Aorta (tissue), 5 donors: ENCODE measurements at regions not wholly inside any gene's neighbourhood (a gene's known extent, or its start where the extent isn't known, plus 50 kb on each side); places are given as distances from the start of the nearest gene placed in this dataset.
"Not testable (repeated sequence)": the region's sequence is repeated elsewhere in the genome, so short reads cannot be mapped to it uniquely, and the experiment has no call there.

Source experiments
- ATAC-seq: fragments of 200-7000 bp; cut with Tn5 transposase; one replicate; pipeline ENCODE4 v1.9.1; 2022; ENCODE audit warnings: moderate library complexity; ENCODE audit not compliant: low FRiP score
- DNase-seq, 2 donors: peaks; one replicate each; pipeline ENCODE4 v3.0.0-alpha.2; 2020
- H3K27ac ChIP-seq, 2 donors: one replicate each; pipeline ENCODE4 v1.5.1; 2013; ENCODE audit warnings: low read length in 2 of 2, mild to moderate bottlenecking in 2 of 2, moderate library complexity in 2 of 2, control low read depth in 1 of 2, inconsistent platforms in 1 of 2, low read depth in 1 of 2
- H3K27me3 ChIP-seq, 2 donors: one replicate each; pipeline ENCODE4 v1.6.1; 2013; ENCODE audit warnings: control low read depth in 1 of 2, low read length in 1 of 2, mild to moderate bottlenecking in 1 of 2, moderate library complexity in 1 of 2; ENCODE audit not compliant: insufficient read depth in 2 of 2, control insufficient read depth in 1 of 2
- H3K36me3 ChIP-seq, 2 donors: one replicate each; pipeline ENCODE4 v1.6.1; 2013; ENCODE audit warnings: control low read depth in 1 of 2, low read length in 1 of 2, mild to moderate bottlenecking in 1 of 2; ENCODE audit not compliant: insufficient read depth in 2 of 2, control insufficient read depth in 1 of 2
- H3K4me1 ChIP-seq, 2 donors: one replicate each; pipeline ENCODE4 v1.6.1; 2013; ENCODE audit warnings: low read length in 2 of 2, control low read depth in 1 of 2, mild to moderate bottlenecking in 1 of 2, moderate library complexity in 1 of 2; ENCODE audit not compliant: insufficient read depth in 2 of 2, control insufficient read depth in 1 of 2
- H3K4me3 ChIP-seq, 2 donors: one replicate each; pipeline ENCODE4 v1.5.1; 2013; ENCODE audit warnings: low read length in 2 of 2, control low read depth in 1 of 2, mild to moderate bottlenecking in 1 of 2
- H3K9me3 ChIP-seq: one replicate; pipeline ENCODE4 v1.6.1; 2013; ENCODE audit warnings: mild to moderate bottlenecking, low read length; ENCODE audit not compliant: control insufficient read depth
- WGBS, 2 donors: extraction: QIAGEN DNeasy Blood & Tissue Kit; methylation state at CpG; one replicate each; pipeline ENCODE4 v1.1.7; 2013; 5-methylcytosine and 5-hydroxymethylcytosine counted together
- intact Hi-C, 2 donors: fragments of 100-400 bp; cut with DNase I; formaldehyde crosslinking; loops; one replicate each; pipeline versions ENCODE4 v1.14.2 to v1.15.0; 2022
- donor health status: healthy with polysubstance abuse.
- donor health status: Bipolar disorder and iron deficiency.
- donor health status: DM: no; HTN: no; CAD: no.
- donor health status: DM: no; HTN: no; CAD: no.
- donor health status: DM: yes; HTN: yes; CAD: no.

- no peak for DNase-seq
- Histone ChIP-seq H3K4me1 (no peaks in the 10 kb centered on the region), H3K27ac (no peak overlapping the region), H3K9me3 (no peaks in the 10 kb centered on the region), H3K36me3 (no peaks in the 10 kb centered on the region), H3K27me3 (no peaks in the 10 kb centered on the region), H3K4me3 (no peak overlapping the region)
- WGBS, 2 donors, result 97 to 98% methylated on average over 7 of the region's 7 CpGs
- intact Hi-C loops, result no loop called here
- no peak for ATAC-seq
Measured at GRCh38 chr6:147951726-147952125, 390.9 kb upstream of the SASH1 start.

- Histone ChIP-seq H3K4me1 (no peaks in the 10 kb centered on the region), H3K9me3 (no peaks in the 10 kb centered on the region), H3K36me3 (no peaks in the 10 kb centered on the region), H3K4me3 (no peak overlapping the region), H3K27ac (no peak overlapping the region), H3K27me3 (no peaks in the 10 kb centered on the region)
- DNase-seq, result no peak
- intact Hi-C loops, result no loop called here
- ATAC-seq, result no peak
- 96 to 99% methylated on average over 3 of the region's 3 CpGs for WGBS, 2 donors
Measured at GRCh38 chr6:147954938-147955337, 387.7 kb upstream of the SASH1 start.

- Histone ChIP-seq H3K27me3 (no peaks in the 10 kb centered on the region), H3K4me1 (no peaks in the 10 kb centered on the region), H3K4me3 (no peak overlapping the region), H3K9me3 (no peaks in the 10 kb centered on the region), H3K27ac (no peak overlapping the region), H3K36me3 (no peaks in the 10 kb centered on the region)
- DNase-seq, result no peak
- WGBS, 2 donors, result 96 to 97% methylated on average over 2 of the region's 2 CpGs
- ATAC-seq, result no peak
- intact Hi-C loops, result no loop called here
Measured at GRCh38 chr6:147958683-147959082, 384.0 kb upstream of the SASH1 start.

DNA sequence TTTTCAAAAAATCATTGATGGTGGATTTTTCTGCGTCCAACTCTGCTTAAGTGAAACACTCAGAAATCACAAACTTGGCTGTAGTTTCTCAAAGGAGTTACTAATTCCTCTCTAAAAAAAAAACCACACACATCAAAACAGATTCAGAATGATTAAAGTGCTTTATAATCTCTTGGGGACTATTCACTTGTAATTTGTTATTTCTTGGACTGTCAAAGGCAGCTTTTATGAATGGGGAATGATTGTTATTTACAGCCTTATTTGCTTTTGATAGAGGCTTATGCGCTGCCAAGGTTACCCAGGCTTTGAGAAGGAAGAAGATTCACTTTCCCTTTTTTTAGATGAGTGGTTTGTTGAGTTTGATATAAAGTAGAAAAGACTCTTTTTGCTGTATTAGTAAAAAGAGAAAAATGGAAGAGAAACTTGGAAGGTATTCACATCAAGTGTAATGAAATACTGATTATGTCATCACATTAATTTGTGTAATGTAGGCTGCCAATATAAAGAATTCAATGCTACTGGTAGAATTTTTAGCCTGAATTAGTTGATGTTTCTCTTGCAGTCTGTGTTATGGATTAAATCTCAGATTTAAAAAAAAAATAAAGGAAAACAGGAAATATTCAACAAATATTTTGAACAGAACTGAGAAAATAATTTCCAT lies 381.0 kb upstream of the SASH1 start:
- Histone ChIP-seq H3K9me3 (no peaks in the 10 kb centered on the region), H3K27ac (no peak overlapping the region), H3K4me3 (no peak overlapping the region), H3K36me3 (no peaks in the 10 kb centered on the region), H3K27me3 (no peaks in the 10 kb centered on the region), H3K4me1 (no peaks in the 10 kb centered on the region)
- no peak for ATAC-seq
- DNase-seq, result no peak
- intact Hi-C loops, result no loop called here
- 19 to 36% methylated on average over 2 of the region's 2 CpGs for WGBS, 2 donors

DNA sequence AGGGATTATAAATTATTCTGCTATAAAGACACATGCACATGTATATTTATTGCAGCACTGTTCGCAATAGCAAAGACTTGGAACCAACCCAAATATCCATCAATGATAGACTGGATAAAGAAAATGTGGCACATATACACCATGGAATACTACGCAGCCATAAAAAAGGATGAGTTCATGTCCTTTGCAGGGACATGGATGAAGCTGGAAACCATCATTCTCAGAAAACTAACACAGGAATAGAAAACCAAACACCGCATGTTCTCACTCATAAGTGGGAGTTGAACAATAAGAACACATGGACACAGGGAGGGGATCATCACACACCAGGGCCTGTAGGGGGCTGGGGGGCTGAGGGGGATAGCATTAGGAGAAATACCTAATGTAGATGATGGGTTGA lies 377.2 kb upstream of the SASH1 start:
- H3K27ac ChIP-seq, intact Hi-C loops, ATAC-seq, H3K27me3 ChIP-seq, H3K4me3 ChIP-seq, DNase-seq, H3K36me3 ChIP-seq, H3K4me1 ChIP-seq, H3K9me3 ChIP-seq: not testable (repeated sequence)
- WGBS, 2 donors, result 93 to 95% methylated on average over 3 of the region's 3 CpGs

DNA sequence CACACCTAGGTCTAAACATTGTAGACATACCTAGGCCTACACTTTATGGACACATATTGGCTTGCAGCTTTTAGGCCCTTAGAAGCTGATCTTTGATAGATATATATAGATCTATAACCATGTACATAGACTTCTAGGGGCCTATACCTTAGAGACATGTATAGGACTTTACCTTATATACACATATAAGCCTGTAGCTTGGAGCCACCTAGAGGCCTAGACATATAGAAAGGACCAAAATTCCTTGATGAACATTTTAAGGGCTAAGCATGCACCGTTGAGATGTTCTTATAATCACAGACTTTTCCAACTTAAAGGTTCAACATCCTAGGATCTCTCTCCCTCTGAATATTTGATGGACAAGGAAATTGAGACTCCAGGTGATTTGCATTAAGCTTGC lies 371.7 kb upstream of the SASH1 start:
- Histone ChIP-seq H3K4me1 (no peaks in the 10 kb centered on the region), H3K4me3 (no peak overlapping the region), H3K27ac (no peak overlapping the region), H3K9me3 (peaks cover 3% of the 10 kb centered on the region), H3K27me3 (no peaks in the 10 kb centered on the region), H3K36me3 (no peaks in the 10 kb centered on the region)
- intact Hi-C loops, result no loop called here
- DNase-seq, result no peak
- WGBS, 2 donors, result 70 to 73% methylated on average over 1 of the region's 1 CpG
- no peak for ATAC-seq

- no peaks in the 10 kb centered on the region for H3K36me3 ChIP-seq
- WGBS, 2 donors, result 67 to 71% methylated on average over 5 of the region's 5 CpGs
- DNase-seq (no peak), ATAC-seq (no peak)
- no peak overlapping the region for H3K4me3 ChIP-seq
- H3K27ac ChIP-seq, result no peak overlapping the region
- intact Hi-C loops, result no loop called here
- H3K27me3 ChIP-seq, result no peaks in the 10 kb centered on the region
- H3K9me3 ChIP-seq, result peaks cover 3% of the 10 kb centered on the region
- no peaks in the 10 kb centered on the region for H3K4me1 ChIP-seq
Measured at GRCh38 chr6:147972448-147972847, 370.2 kb upstream of the SASH1 start.

GRCh38 chr6:147973806-147974205 lies 368.8 kb upstream of the SASH1 start:
- H3K9me3 ChIP-seq, result peaks cover 2% of the 10 kb centered on the region
- no peak overlapping the region for H3K27ac ChIP-seq
- H3K4me1 ChIP-seq, result no peaks in the 10 kb centered on the region
- no peaks in the 10 kb centered on the region for H3K36me3 ChIP-seq
- no peak overlapping the region for H3K4me3 ChIP-seq
- DNase-seq (no peak), ATAC-seq (no peak)
- intact Hi-C loops, result no loop called here
- WGBS, 2 donors, result 94 to 95% methylated on average over 5 of the region's 5 CpGs
- peaks cover 0 to 2% of the 10 kb centered on the region in 2 donors for H3K27me3 ChIP-seq

GRCh38 chr6:147974376-147974775 lies 368.3 kb upstream of the SASH1 start:
- ATAC-seq, result no peak
- Histone ChIP-seq H3K36me3 (no peaks in the 10 kb centered on the region), H3K4me3 (no peak overlapping the region), H3K4me1 (no peaks in the 10 kb centered on the region), H3K9me3 (peaks cover 2% of the 10 kb centered on the region), H3K27ac (no peak overlapping the region), H3K27me3 (peaks cover 0 to 2% of the 10 kb centered on the region in 2 donors)
- DNase-seq, result no peak
- 77 to 82% methylated on average over 4 of the region's 4 CpGs for WGBS, 2 donors
- intact Hi-C loops, result no loop called here
